T-cell (primary cell): ENCODE measurements at regions not wholly inside any gene's neighbourhood (a gene's known extent, or its start where the extent isn't known, plus 50 kb on each side); places are given as distances from the start of the nearest gene placed in this dataset.

ENCODE experiments used
- ATAC-seq, 4 experiments: fragments of 200-7000 bp in 3 of 4; fragments of 150-1000 bp in 1 of 4; cut with Tn5 transposase; replicated peaks in 1 of 4; 1 replicate in 3 of 4; 2 replicates in 1 of 4; pipeline ENCODE4 v1.10.0; 2021; ENCODE audit warnings: moderate library complexity in 3 of 4, mild to moderate bottlenecking in 2 of 4, moderate number of reproducible peaks in 1 of 4
- CTCF ChIA-PET, 2 donors: fragments of 300-600 bp; sonication (Branson Sonifier 250); formaldehyde crosslinking; loops; one replicate each; lab custom pipeline; 2022; ENCODE audit warnings: antibody characterized with exemption in 2 of 2; lab: Charles Lee
- POLR2A ChIA-PET, 2 donors: fragments of 300-600 bp; sonication (Branson Sonifier 250); formaldehyde crosslinking; loops; one replicate each; lab custom pipeline; 2022; ENCODE audit warnings: antibody characterized with exemption in 2 of 2; lab: Charles Lee
- DNase-seq, 35 experiments: peaks; one replicate each; pipeline versions ENCODE4 v3.0.0 to v3.0.0-alpha.2; 2013 to 2023
- H3K27ac ChIP-seq: one replicate; pipeline ENCODE4 v1.5.1; 2013; ENCODE audit warnings: low read length
- H3K27me3 ChIP-seq, 2 experiments: replicated peaks in 1 of 2; 1 replicate in 1 of 2; 2 replicates in 1 of 2; pipeline versions ENCODE4 v1.6.1 to v1.7.0; 2013; ENCODE audit warnings: low read length in 1 of 2, mixed read lengths in 1 of 2; ENCODE audit not compliant: control insufficient read depth in 2 of 2, insufficient read depth in 2 of 2; ENCODE audit errors: extremely low read depth in 1 of 2
- H3K36me3 ChIP-seq, 2 donors: 1 replicate in 1 of 2; 2 replicates in 1 of 2; pipeline versions ENCODE4 v1.6.1 to v1.7.0; 2013; ENCODE audit warnings: low read length in 1 of 2; ENCODE audit not compliant: control insufficient read depth in 2 of 2, insufficient read depth in 1 of 2; ENCODE audit errors: extremely low read depth in 1 of 2
- H3K4me1 ChIP-seq, 2 experiments: 1 replicate in 1 of 2; 2 replicates in 1 of 2; pipeline versions ENCODE4 v1.6.1 to v1.7.0; 2013; ENCODE audit warnings: low read length in 2 of 2, mixed read lengths in 1 of 2; ENCODE audit not compliant: insufficient read depth in 2 of 2, control insufficient read depth in 1 of 2; ENCODE audit errors: extremely low read depth in 1 of 2
- H3K4me3 ChIP-seq, 2 donors: 1 replicate in 1 of 2; 2 replicates in 1 of 2; pipeline versions ENCODE4 v1.5.1 to v1.7.0; 2013; ENCODE audit warnings: mild to moderate bottlenecking in 2 of 2, low read length in 1 of 2, moderate library complexity in 1 of 2; ENCODE audit not compliant: control insufficient read depth in 1 of 2; ENCODE audit errors: extremely low read depth in 1 of 2
- H3K9me3 ChIP-seq: 2 replicates; pipeline ENCODE4 v1.7.0; 2013
- H3K27ac Mint-ChIP-seq, 2 donors: one replicate each; pipeline ENCODE4 v1.8.0; 2020 to 2021; ENCODE audit warnings: mild to moderate bottlenecking in 2 of 2, mixed read lengths in 2 of 2
- H3K27me3 Mint-ChIP-seq, 2 donors: one replicate each; pipeline ENCODE4 v1.8.0; 2021 to 2022; ENCODE audit warnings: mixed read lengths in 2 of 2
- H3K36me3 Mint-ChIP-seq: one replicate; pipeline ENCODE4 v1.8.0; 2021; ENCODE audit warnings: mixed read lengths
- H3K4me1 Mint-ChIP-seq, 3 donors: one replicate each; pipeline ENCODE4 v1.8.0; 2020 to 2022; ENCODE audit warnings: mixed read lengths in 3 of 3, mild to moderate bottlenecking in 1 of 3
- H3K4me3 Mint-ChIP-seq, 3 donors: one replicate each; pipeline ENCODE4 v1.8.0; 2020 to 2022; ENCODE audit warnings: mild to moderate bottlenecking in 3 of 3, mixed read lengths in 3 of 3, moderate library complexity in 3 of 3
- H3K9me3 Mint-ChIP-seq, 3 donors: one replicate each; pipeline ENCODE4 v1.8.0; 2020 to 2022; ENCODE audit warnings: mixed read lengths in 3 of 3
- WGBS: methylation state at CpG from one replicate; pipeline ENCODE4 v1.1.5; 2013; ENCODE audit warnings: missing lambda C conversion rate; ENCODE audit not compliant: insufficient coverage; 5-methylcytosine and 5-hydroxymethylcytosine counted together

DNA sequence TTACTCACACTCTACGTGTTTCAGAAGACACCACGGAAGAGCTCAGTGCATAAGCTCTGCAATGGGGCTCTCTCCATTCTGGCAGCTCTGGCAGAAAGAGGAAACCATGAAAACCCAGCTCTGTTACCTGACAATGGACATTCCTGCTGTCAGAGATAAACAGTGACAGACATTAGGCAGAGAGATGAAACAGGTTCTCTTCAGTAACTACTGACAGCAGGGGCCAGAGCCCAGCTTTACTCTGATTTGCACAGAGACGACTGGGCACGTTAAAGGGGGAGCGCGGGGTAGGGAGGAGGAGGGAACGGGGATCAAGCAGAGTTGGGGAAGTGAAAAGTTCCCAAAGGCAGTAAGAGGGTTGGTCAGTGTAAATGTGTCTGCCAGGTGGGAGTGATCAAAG is 206.1 kb downstream of the RAMP3 start:
- 41% methylated on average over 7 of the region's 7 CpGs for WGBS
- Mint-ChIP-seq H3K4me1 (no peaks in the 10 kb centered on the region), H3K27me3 (peaks cover 15 to 31% of the 10 kb centered on the region in 2 donors), H3K27ac (no peak overlapping the region), H3K9me3 (peaks cover 5 to 8% (median 7%) of the 10 kb centered on the region in 3 donors), H3K36me3 (no peaks in the 10 kb centered on the region), H3K4me3 (no peak overlapping the region)
- Histone ChIP-seq H3K4me1 (no peaks in the 10 kb centered on the region), H3K36me3 (no peaks in the 10 kb centered on the region), H3K4me3 (no peak overlapping the region), H3K27me3 (peaks cover 0 to 8% of the 10 kb centered on the region in 2 experiments), H3K9me3 (no peaks in the 10 kb centered on the region), H3K27ac (no peak overlapping the region)
- ChIA-PET POLR2A (no interaction called here), CTCF (no interaction called here)
- DNase-seq (no peak), ATAC-seq (no peak)

DNA sequence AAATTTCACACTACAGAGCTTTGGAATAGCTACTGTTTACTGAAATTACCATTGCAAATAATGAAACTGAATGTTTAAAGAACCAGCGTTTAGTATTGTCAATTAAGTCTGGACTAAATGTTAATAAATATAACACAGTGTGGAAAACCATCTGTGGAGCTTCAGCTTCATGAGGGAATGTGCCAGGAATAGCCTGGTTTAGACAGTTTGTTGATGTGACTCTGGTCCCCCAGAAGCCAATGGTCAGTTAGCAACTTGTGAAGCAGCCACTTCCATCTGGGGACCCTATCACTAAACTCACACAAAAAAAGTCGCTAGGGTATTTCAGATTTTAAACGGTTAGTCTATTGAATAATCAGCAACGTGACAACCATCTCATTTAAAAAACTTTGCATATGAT is 207.8 kb downstream of the RAMP3 start:
- ChIA-PET CTCF (no interaction called here), POLR2A (no interaction called here)
- no peaks in the 10 kb centered on the region for H3K9me3 ChIP-seq
- H3K4me1 Mint-ChIP-seq: no peaks in the 10 kb centered on the region
- no peaks in the 10 kb centered on the region for H3K36me3 ChIP-seq
- no peak overlapping the region for H3K27ac Mint-ChIP-seq
- H3K27me3 Mint-ChIP-seq: peaks cover 19 to 32% of the 10 kb centered on the region in 2 donors
- peaks cover 0 to 8% of the 10 kb centered on the region in 2 experiments for H3K27me3 ChIP-seq
- no peaks in the 10 kb centered on the region for H3K4me1 ChIP-seq
- DNase-seq (no peak), ATAC-seq (no peak)
- no peaks in the 10 kb centered on the region for H3K36me3 Mint-ChIP-seq
- no peak overlapping the region for H3K4me3 ChIP-seq
- H3K9me3 Mint-ChIP-seq: peaks cover 0 to 9% (median 0%) of the 10 kb centered on the region in 3 donors
- WGBS: 72% methylated on average over 2 of the region's 4 CpGs
- no peak overlapping the region for H3K4me3 Mint-ChIP-seq
- H3K27ac ChIP-seq: no peak overlapping the region

DNA sequence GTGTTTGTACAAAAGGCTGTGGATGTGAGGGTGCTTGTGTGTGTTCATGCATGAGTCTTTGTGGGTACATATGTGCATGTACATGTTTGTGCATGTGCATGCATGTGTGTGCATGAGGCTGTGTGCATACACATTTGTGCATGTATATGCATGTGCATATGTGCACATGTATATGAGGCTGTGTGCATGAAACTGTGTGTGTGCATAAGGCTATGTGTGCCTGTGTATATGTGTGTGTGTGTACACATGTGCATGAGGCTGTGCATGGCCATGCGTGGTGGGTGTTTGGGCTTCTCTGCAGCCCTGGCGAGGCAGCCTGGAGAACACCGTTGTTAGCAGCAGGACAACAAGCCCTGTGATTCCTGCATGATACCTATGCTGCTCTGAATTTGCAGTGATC is 207.7 kb upstream of the ADCY1 start:
- Mint-ChIP-seq H3K4me1 (no peaks in the 10 kb centered on the region), H3K9me3 (peaks cover 0 to 9% (median 0%) of the 10 kb centered on the region in 3 donors), H3K36me3 (no peaks in the 10 kb centered on the region), H3K27me3 (peaks cover 21 to 32% of the 10 kb centered on the region in 2 donors), H3K4me3 (no peak overlapping the region), H3K27ac (no peak overlapping the region)
- no peak for ATAC-seq
- ChIA-PET POLR2A (no interaction called here), CTCF (no interaction called here)
- 72% methylated on average over 3 of the region's 3 CpGs for WGBS
- Histone ChIP-seq H3K9me3 (no peaks in the 10 kb centered on the region), H3K27me3 (peaks cover 0 to 8% of the 10 kb centered on the region in 2 experiments), H3K36me3 (no peaks in the 10 kb centered on the region), H3K4me1 (no peaks in the 10 kb centered on the region), H3K4me3 (no peak overlapping the region), H3K27ac (no peak overlapping the region)
- no peak for DNase-seq

DNA sequence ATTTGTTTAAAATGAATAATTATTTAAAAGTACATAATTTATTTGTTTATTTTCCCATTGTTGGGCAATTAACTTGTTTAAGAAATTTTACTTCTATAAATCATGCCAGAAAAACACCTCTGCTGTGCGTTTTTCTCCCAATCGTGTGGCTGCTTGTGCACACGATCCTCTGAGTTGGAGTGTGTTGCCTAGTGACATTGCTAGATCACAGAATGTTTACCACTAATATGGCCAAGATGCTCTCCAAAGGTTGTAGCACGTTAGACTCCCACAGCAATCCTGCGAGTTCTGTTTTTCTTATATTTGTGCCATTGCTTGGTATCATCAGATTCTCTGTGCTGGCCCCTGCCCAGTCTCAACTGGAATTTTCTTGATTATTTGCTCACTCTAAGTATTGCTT is 207.1 kb upstream of the ADCY1 start:
- ChIA-PET POLR2A (no interaction called here), CTCF (no interaction called here)
- H3K4me3 ChIP-seq: no peak overlapping the region
- H3K4me1 ChIP-seq: no peaks in the 10 kb centered on the region
- no peak for ATAC-seq
- H3K27me3 Mint-ChIP-seq: peaks cover 23 to 27% of the 10 kb centered on the region in 2 donors
- DNase-seq: no peak
- no peak overlapping the region for H3K27ac ChIP-seq
- H3K27me3 ChIP-seq: peaks cover 0 to 8% of the 10 kb centered on the region in 2 experiments
- H3K36me3 ChIP-seq: no peaks in the 10 kb centered on the region
- no peak overlapping the region for H3K27ac Mint-ChIP-seq
- H3K4me3 Mint-ChIP-seq: no peak overlapping the region
- no peaks in the 10 kb centered on the region for H3K4me1 Mint-ChIP-seq
- no peaks in the 10 kb centered on the region for H3K9me3 ChIP-seq
- 66% methylated on average over 4 of the region's 5 CpGs for WGBS
- no peaks in the 10 kb centered on the region for H3K36me3 Mint-ChIP-seq
- H3K9me3 Mint-ChIP-seq: peaks cover 0 to 9% (median 0%) of the 10 kb centered on the region in 3 donors

DNA sequence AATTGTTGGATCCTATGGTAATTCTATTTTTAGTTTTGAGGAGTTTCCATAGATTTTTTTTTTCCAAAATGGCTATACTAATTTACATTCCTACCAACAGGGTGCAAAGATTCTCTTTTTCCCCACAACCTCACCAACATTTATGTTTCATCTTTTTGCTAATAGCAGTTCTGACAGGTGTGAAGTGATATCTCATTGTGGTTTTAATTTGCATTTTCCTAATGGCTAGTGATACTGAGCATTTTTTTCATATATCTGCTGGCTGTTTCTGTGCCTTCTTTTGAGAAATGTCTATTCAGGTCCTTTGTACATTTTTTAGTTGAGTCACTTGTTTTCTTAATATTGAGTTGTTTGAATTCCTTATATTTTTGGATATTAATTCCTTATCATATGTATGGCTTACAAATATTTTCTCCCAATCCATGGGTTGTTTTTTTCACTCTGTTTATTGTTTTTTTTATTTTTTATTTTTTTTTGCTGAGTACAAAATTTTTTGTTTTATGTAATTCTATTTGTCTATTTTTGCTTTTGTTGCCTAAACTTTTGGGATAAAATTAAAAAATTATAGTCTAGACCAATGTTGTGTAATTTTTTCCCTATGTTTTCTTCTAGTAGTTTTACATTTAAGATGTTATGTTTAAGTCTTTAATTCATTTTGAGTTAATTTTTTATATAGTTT is 205.9 kb upstream of the ADCY1 start:
- no peaks in the 10 kb centered on the region for H3K9me3 ChIP-seq
- no peaks in the 10 kb centered on the region for H3K4me1 ChIP-seq
- H3K27ac ChIP-seq: no peak overlapping the region
- Mint-ChIP-seq H3K4me1 (no peaks in the 10 kb centered on the region), H3K27me3 (peaks cover 23 to 24% of the 10 kb centered on the region in 2 donors), H3K36me3 (no peaks in the 10 kb centered on the region), H3K4me3 (no peak overlapping the region), H3K27ac (no peak overlapping the region), H3K9me3 (peaks cover 0 to 9% (median 3%) of the 10 kb centered on the region in 3 donors)
- DNase-seq (no peak), ATAC-seq (no peak)
- ChIA-PET POLR2A (no interaction called here), CTCF (no interaction called here)
- no peaks in the 10 kb centered on the region for H3K36me3 ChIP-seq
- no peak overlapping the region for H3K4me3 ChIP-seq
- peaks cover 0 to 16% of the 10 kb centered on the region in 2 experiments for H3K27me3 ChIP-seq

DNA sequence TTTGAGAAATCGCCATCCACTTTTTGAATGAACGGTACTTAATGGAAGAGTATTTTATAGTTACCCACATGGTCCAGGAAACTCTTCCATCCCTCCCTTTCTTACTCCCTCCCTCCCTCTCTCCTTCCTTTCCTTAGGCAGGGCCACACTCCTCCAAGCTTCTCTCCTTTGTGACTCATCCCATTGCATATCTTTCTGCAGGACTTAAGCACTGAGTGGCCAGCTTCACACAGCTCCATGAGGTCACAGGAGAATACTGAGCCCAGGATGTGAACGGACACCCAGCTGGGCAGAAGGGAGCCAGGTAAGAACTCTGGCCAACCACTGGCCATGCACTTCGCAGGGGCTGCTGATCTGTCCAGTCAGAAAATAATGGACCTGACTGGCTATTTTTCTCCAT is 189.7 kb upstream of the ADCY1 start:
- peaks cover 0 to 13% of the 10 kb centered on the region in 2 experiments for H3K27me3 ChIP-seq
- no peak for ATAC-seq
- CTCF ChIA-PET: no interaction called here
- H3K27me3 Mint-ChIP-seq: peaks cover 10 to 27% of the 10 kb centered on the region in 2 donors
- H3K4me3 Mint-ChIP-seq: no peak overlapping the region
- H3K27ac Mint-ChIP-seq: no peak overlapping the region
- POLR2A ChIA-PET: no interaction called here
- no peak overlapping the region for H3K27ac ChIP-seq
- H3K36me3 ChIP-seq: no peaks in the 10 kb centered on the region
- no peaks in the 10 kb centered on the region for H3K4me1 Mint-ChIP-seq
- 69% methylated on average over 2 of the region's 4 CpGs for WGBS
- DNase-seq: no peak
- H3K9me3 Mint-ChIP-seq: no peaks in the 10 kb centered on the region
- H3K36me3 Mint-ChIP-seq: no peaks in the 10 kb centered on the region
- no peak overlapping the region for H3K4me3 ChIP-seq
- H3K4me1 ChIP-seq: no peaks in the 10 kb centered on the region
- H3K9me3 ChIP-seq: no peaks in the 10 kb centered on the region
